Transverse colon (tissue), 4 donors: ENCODE measurements at regions not wholly inside any gene's neighbourhood (a gene's known extent, or its start where the extent isn't known, plus 50 kb on each side); places are given as distances from the start of the nearest gene placed in this dataset.

Source experiments
- EP300 ChIP-seq: sonication (generic); formaldehyde crosslinking; IDR thresholded peaks from one replicate; pipeline ENCODE4 v1.6.1; 2017; ENCODE audit warnings: antibody characterized with exemption, low read depth
- POLR2A ChIP-seq: fragments of 450-650 bp; IDR thresholded peaks from one replicate; pipeline ENCODE4 v1.6.1; 2016; ENCODE audit warnings: antibody characterized with exemption, mild to moderate bottlenecking, moderate library complexity
- POLR2AphosphoS5 ChIP-seq, 3 donors: sonication (generic); formaldehyde crosslinking; IDR thresholded peaks; one replicate each; pipeline ENCODE4 v1.6.1; 2016; ENCODE audit warnings: antibody characterized with exemption in 3 of 3
- TF ChIP-seq, protein P1 (sequence below), 5 experiments: fragments of 200-600 bp in 3 of 5; fragments of 450-650 bp in 2 of 5; sonication (generic) in 3 of 5; IDR thresholded peaks; 1 replicate in 2 of 5; 2 replicates in 3 of 5; pipeline ENCODE4 v1.5.1; 2016 to 2017; ENCODE audit warnings: antibody characterized with exemption in 5 of 5, inconsistent platforms in 3 of 5, mild to moderate bottlenecking in 2 of 5, moderate library complexity in 1 of 5

- TF ChIP-seq, protein P1, sequence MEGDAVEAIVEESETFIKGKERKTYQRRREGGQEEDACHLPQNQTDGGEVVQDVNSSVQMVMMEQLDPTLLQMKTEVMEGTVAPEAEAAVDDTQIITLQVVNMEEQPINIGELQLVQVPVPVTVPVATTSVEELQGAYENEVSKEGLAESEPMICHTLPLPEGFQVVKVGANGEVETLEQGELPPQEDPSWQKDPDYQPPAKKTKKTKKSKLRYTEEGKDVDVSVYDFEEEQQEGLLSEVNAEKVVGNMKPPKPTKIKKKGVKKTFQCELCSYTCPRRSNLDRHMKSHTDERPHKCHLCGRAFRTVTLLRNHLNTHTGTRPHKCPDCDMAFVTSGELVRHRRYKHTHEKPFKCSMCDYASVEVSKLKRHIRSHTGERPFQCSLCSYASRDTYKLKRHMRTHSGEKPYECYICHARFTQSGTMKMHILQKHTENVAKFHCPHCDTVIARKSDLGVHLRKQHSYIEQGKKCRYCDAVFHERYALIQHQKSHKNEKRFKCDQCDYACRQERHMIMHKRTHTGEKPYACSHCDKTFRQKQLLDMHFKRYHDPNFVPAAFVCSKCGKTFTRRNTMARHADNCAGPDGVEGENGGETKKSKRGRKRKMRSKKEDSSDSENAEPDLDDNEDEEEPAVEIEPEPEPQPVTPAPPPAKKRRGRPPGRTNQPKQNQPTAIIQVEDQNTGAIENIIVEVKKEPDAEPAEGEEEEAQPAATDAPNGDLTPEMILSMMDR (IDR thresholded peaks at IDR 0.05): no peak
- no peak for TF ChIP-seq EP300
- TF ChIP-seq POLR2A: no peak
- TF ChIP-seq POLR2AphosphoS5 (IDR thresholded peaks at IDR 0.05): no peak
Observed at GRCh38 chr1:78370779-78371482, 119.8 kb upstream of the PTGFR start.
